PFSK-1 (cell line): ENCODE measurements at regions not wholly inside any gene's neighbourhood (a gene's known extent, or its start where the extent isn't known, plus 50 kb on each side); places are given as distances from the start of the nearest gene placed in this dataset.

ENCODE experiments used
- FOXP2 ChIP-seq: optimal IDR thresholded peaks from 2 replicates; pipeline ENCODE3; 2011; ENCODE audit warnings: borderline replicate concordance, control low read depth, inconsistent platforms; ENCODE audit not compliant: insufficient read depth; ENCODE audit errors: extremely low read length, extremely low read depth
- POLR2AphosphoS5 ChIP-seq: IDR thresholded peaks from 2 replicates; pipeline ENCODE4 v1.6.1; 2012; ENCODE audit warnings: low read depth, mild to moderate bottlenecking, control low read depth, low read length, moderate library complexity
- SIN3A ChIP-seq: IDR thresholded peaks from 2 replicates; pipeline ENCODE4 v1.6.1; 2012; ENCODE audit warnings: mild to moderate bottlenecking, low read length, moderate library complexity, borderline replicate concordance; ENCODE audit not compliant: insufficient read depth
- TAF1 ChIP-seq: IDR thresholded peaks from 2 replicates; pipeline ENCODE4 v1.6.1; 2012; ENCODE audit warnings: low read length, control low read depth, borderline replicate concordance; ENCODE audit not compliant: insufficient read depth
- TF ChIP-seq, protein P1 (sequence below), 2 experiments: IDR thresholded peaks; 2 replicates each; pipeline versions ENCODE4 v1.6.1 to v1.8.0; 2011 to 2012; ENCODE audit warnings: low read depth in 2 of 2, low read length in 2 of 2, control low read depth in 1 of 2, inconsistent platforms in 1 of 2, mild to moderate bottlenecking in 1 of 2, moderate library complexity in 1 of 2; ENCODE audit not compliant: insufficient read depth in 1 of 2

DNA sequence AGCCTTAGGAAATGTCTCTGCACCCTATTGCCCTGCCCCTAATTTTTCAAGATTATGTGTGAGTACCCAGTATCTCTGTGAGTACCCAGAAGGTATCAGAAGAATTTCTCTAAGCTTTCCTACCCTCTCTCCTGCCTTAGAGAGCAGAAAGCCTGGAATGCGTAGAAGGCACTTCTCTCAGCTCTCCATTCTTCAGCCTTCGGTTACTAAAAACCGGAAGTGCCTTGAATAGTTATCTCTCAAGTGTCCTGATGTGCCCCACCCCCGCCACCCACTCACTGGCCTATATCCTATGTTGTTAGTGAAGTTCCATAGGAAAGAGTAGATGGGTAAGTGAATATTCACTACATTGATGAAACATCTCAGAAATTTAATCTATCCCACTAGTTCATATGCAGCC is 210.7 kb upstream of the CDH10 start:
- no peak for TF ChIP-seq SIN3A
- no peak for TF ChIP-seq POLR2AphosphoS5

DNA sequence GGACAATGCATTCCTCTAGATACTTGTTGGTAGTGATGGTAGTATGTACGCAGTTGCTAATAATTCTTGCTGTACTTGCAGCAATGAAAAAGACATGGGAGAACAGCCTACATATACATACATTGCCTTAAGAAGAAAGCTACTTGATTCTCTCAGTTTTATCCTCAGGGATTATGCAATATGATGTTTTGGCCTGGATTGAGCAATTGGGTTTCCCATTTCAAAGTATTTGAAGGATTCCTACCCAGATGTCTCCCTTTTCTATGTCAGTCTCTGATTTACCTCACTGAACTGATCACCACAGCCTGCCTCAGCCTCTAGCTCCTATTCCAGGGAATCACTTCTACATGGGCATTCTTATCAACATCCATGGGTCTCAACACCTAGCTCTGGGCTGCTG is 210.1 kb upstream of the CDH10 start:
- TF ChIP-seq, protein P1, sequence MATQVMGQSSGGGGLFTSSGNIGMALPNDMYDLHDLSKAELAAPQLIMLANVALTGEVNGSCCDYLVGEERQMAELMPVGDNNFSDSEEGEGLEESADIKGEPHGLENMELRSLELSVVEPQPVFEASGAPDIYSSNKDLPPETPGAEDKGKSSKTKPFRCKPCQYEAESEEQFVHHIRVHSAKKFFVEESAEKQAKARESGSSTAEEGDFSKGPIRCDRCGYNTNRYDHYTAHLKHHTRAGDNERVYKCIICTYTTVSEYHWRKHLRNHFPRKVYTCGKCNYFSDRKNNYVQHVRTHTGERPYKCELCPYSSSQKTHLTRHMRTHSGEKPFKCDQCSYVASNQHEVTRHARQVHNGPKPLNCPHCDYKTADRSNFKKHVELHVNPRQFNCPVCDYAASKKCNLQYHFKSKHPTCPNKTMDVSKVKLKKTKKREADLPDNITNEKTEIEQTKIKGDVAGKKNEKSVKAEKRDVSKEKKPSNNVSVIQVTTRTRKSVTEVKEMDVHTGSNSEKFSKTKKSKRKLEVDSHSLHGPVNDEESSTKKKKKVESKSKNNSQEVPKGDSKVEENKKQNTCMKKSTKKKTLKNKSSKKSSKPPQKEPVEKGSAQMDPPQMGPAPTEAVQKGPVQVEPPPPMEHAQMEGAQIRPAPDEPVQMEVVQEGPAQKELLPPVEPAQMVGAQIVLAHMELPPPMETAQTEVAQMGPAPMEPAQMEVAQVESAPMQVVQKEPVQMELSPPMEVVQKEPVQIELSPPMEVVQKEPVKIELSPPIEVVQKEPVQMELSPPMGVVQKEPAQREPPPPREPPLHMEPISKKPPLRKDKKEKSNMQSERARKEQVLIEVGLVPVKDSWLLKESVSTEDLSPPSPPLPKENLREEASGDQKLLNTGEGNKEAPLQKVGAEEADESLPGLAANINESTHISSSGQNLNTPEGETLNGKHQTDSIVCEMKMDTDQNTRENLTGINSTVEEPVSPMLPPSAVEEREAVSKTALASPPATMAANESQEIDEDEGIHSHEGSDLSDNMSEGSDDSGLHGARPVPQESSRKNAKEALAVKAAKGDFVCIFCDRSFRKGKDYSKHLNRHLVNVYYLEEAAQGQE (IDR thresholded peaks at IDR 0.05; ENCODE audit: insufficient read depth in 1 of 2, low read depth in 2 of 2, low read length in 2 of 2) = no peak
- TF ChIP-seq SIN3A (no peak), FOXP2 (no peak), POLR2AphosphoS5 (no peak), TAF1 (no peak)

DNA sequence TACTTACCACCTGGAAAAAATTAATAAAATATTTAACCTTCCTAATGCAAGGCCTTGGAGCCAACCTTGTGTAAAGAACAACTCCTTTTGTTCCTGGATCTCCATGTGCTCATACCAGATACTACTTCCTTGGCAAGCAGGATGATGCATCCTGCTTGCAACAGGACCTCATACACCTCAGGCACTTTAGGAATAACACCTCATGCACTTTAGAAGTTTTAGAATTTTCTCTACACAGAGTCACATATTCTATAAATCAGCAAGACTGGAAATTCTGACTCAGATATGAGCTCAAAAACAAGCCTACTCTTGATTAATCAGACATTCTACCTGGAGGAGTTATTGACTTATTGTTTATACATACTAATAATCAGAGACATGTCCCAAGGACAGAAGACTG is 209.6 kb upstream of the CDH10 start:
- TF ChIP-seq TAF1 (no peak), FOXP2 (no peak), POLR2AphosphoS5 (no peak), SIN3A (no peak)
- TF ChIP-seq, protein P1 (IDR thresholded peaks at IDR 0.05; ENCODE audit: insufficient read depth in 1 of 2, low read depth in 2 of 2, low read length in 2 of 2) = no peak

DNA sequence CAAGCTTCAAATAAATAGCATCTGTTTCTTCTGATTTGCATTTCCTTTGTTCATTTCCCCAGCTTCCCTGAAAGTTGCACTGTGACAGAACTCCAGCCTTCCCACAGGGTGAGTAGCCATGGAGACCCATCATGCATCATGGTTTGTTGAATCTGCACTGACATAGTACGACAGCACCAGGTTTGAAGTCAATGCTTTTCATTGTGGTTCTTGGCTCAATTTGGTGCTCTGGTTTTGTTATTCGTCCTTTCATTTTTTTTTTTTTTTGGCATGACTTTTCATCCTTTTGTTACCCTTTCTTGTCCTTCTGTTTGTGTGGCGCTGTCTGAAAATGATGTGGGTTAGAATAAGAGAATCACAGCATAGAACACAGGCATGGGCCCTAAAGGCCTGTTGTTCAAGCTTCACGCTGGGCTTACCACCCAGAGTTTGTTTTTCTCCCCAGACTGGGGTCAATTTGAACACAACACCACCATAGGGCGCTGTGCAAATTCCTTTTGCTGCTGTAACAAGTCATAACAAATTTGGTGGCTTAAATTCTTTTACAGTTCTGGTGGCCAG is 206.2 kb upstream of the CDH10 start:
- TF ChIP-seq SIN3A (no peak), TAF1 (no peak)

DNA sequence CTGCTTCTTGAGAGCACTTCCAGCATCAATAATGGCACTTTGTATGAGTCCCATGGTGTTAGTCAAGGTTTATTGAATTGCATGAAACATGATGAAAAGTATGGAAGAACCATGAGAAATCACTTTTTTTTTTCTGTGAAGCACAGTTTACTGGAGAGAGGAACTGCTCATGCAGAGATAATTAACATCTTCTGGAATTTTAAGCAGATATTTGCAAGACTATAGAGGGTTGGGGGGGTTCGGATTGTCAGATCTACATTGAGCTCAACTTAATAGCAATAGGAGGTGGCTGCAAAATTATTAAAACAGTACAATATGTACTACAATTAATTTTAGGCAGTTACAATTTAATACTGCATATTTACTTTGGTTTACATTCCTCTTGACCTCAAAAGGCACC is 204.4 kb upstream of the CDH10 start:
- TF ChIP-seq FOXP2 = no peak
- TF ChIP-seq, protein P1 (IDR thresholded peaks at IDR 0.05; ENCODE audit: insufficient read depth in 1 of 2, low read depth in 2 of 2, low read length in 2 of 2) = no peak
- no peak for TF ChIP-seq TAF1
- TF ChIP-seq POLR2AphosphoS5 = no peak
- TF ChIP-seq SIN3A = no peak

DNA sequence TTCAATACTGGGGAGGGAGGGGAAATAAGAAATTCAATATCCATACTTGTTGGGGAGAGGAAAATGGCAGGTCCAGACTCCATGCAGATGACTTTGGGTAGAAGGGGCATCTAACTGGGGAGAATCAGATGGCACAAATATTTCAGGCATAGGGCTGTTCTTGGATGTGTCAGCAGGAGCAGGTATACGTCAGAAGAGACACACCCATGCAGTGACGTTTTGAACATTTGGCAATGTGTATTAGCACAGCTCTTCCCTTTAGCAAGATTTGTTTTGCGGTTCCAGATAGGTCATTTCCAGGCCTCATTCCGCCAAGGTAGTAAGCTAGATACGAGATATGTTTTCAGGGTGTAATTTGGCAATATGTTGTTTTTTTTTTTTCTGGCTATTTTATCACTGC is 187.2 kb upstream of the CDH10 start:
- TF ChIP-seq FOXP2 (no peak), SIN3A (no peak), TAF1 (no peak), POLR2AphosphoS5 (no peak)
- TF ChIP-seq, protein P1 (IDR thresholded peaks at IDR 0.05; ENCODE audit: insufficient read depth in 1 of 2, low read depth in 2 of 2, low read length in 2 of 2) = no peak
